ENCODE measurements at regions not wholly inside any gene's neighbourhood (a gene's known extent, or its start where the extent isn't known, plus 50 kb on each side); places are given as distances from the start of the nearest gene placed in this dataset.
"Not testable (repeated sequence)": the region's sequence is repeated elsewhere in the genome, so short reads cannot be mapped to it uniquely, and the experiment has no call there.

DNA sequence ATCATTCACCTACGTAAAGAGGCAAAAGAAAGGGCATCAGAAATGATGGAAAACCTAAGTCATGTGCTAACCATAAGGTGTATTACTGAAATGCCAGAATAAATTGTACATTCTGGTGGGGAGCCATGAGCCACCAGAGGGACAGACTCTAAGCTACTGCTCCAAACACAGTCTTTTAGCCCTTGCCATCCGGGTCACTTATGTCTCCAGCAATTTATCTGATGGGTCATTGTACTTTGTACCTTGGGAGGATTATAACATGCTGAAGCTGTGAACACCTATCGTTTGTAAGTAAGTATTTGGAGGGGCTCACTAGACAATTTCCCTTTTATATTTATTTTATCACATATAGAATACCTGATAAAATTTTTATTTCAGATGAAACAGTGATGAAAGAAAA is 495.1 kb downstream of the KIF4B start:
- DNase-seq (ENCODE audit: low read depth), result no peak

DNA sequence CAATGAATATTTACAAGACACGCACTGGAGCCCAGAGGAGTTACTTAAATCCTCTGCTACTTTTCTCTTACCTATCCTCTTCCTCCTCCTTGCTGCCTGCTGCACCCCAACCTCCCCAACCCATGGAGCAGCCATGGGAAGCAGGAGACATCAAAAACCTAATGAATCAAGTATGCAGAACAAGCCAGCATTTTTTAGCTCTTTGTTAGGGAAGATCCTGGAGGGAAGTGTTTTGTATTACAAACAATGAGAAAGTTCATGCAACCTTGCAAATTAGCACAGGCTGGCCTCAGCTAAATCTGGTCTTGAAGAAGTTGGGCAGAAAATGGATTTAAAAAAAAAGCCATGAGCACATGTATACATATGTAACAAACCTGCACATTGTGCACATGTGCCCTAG is 498.8 kb downstream of the KIF4B start:
- no peak for DNase-seq (ENCODE audit: low read depth)

DNA sequence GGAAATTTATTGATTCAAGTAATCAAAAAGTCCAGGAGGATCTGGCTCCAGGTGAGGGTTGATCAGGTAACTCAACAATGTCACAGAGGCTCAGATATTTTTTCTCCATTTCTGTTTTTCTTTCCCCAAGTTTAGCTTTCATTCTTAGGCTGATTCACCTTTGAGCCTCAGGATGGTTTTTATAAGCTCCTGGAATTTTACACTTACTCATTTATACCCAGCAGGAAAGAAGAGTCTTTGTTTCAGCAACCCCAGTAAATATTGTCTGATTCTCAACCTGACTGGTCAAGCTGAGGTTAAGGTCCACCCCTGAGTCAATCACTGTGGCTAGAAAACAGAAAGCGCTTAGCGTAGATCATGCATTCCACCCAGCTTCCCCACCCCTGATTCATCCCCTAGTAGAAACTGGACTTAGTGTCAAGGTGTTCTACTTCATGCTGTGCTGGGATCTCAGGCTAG is 500.6 kb downstream of the KIF4B start:
- no peak for DNase-seq (ENCODE audit: low read depth)

DNA sequence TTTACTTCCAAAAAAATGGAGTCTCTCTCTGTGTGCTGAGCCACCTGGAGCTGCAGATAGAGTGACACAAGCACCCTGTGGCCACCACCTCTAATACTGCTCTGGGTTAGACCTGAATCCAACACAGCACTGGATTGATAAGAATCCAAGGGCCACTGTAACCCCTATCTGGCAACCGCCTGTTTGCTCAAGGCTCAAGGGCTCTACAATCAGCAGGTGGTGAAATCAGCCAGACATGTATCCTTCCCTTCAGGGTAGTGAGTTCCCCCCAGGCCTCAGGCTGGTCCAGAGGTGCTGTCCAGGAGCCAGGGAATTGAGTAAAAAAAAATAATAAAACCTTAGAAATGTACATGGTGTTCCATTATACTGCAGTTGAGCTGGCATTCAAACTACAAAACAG is 509.0 kb downstream of the KIF4B start:
- DNase-seq (ENCODE audit: low read depth), result no peak

DNA sequence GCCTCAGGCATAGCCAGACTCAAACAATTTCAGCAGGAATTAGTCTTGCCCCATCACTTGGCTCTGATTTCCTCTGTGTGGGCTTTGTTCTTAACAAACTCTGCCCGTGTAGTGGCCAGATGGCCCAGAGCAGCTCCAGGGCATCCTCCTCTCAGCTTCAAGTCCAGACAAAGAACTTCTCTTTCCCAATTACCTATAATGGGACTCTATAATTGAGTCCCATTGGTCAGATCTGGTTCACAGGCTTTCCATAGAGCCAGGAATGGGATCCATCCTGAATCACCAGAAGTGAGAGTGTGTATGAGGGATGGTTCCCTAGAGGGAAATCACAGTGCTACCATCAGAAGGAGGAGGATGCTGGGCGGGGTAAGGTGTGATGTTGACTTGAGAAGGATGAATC is 515.8 kb downstream of the KIF4B start:
- no peak for DNase-seq (ENCODE audit: low read depth)

DNA sequence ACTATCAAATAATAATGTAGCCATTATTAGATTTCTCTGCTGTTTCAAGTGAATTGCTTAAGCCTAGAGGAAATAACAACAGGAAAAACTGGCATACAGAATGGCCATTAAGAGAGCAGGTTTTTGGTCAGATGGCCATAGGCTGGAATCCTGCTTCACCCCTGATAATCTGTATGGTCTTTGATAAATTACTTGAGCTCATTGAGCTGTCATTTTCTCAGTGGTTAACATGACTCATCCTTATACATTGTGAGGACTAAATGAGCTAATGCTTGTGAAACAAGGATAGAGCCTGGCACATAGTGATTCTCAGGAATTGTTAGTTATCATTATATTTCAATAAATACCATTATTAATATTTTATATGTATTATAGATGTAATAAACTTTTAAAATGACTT is 516.5 kb downstream of the KIF4B start:
- DNase-seq (ENCODE audit: low read depth), result no peak

DNA sequence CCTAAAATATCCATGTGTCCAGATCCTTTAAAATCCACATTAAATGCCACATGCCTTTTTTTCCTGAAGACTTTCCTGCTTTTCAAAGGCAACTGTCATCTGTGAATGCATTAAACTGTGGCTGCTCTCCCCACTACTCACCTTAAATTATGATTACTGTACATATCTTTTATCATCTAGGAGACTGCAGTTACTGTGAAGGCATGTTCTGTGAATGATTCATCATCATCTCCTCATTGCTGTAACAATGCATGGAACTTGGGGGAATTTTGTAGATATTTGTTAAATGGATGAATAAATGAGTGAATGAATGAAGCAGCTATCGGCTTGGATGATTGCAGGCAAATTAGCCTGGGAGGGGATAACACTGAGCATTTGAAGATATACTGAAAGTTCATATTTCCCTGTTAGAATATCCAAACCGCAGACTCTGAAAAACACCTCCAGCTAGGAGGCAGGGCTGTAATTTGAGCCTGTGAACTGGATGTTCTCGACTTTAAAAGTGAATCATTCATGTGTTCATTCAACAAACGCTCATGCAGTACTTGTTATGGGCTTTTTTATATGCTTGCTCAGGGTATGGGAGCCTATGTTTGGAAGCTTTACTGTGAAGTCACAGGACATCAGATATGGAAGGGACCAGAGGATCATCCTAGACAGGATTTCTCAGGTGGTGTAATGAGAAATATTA is 519.2 kb downstream of the KIF4B start:
- DNase-seq (ENCODE audit: low read depth), result no peak

DNA sequence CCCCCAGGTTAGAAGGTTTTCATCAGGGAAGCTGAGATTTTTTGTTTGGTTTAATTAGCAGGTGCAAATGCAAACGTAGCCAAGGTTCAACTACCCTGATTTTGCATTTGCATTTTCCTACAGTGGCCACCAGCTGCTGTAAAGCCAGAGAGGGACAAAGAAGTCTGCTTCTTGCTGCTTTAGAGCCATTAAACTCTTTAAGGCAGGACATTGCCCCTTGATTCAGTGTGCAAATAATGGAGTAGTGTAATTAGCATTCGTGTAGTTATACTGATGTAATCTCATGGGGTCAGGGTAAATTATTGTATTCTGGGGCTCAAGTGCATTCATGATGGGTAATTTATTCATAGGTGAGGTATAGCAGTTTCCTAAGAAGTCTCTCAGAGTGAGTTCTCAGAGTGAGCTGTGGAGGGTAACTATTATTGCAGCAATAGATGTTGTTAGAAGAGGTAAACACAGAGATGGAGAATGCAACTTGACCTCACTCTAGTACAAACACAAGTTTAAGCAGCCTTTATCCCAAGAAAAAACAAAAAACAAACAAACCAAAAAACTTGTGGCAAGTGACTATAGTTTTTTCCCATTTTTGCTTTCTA is 526.5 kb downstream of the KIF4B start:
- DNase-seq (ENCODE audit: low read depth), result no peak

DNA sequence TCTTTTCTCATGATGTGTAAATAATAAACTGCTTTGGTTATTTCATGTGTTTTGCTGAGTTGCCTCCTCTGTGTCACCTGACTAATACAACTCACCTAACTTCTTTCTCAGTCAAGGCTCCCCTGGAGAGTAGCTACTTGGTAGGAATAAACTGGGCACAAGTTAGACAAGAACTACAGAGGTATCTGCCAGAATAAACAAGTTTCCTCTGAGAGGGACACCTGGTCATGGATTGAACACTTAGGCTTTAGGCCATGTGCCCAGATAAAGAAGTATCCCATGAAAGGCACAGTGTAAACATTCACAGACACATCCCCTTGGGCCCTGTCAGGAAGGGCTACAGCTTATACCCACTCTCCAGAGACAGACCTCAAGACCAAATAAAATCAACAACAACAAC is 532.5 kb downstream of the KIF4B start:
- DNase-seq (ENCODE audit: low read depth), result no peak

DNA sequence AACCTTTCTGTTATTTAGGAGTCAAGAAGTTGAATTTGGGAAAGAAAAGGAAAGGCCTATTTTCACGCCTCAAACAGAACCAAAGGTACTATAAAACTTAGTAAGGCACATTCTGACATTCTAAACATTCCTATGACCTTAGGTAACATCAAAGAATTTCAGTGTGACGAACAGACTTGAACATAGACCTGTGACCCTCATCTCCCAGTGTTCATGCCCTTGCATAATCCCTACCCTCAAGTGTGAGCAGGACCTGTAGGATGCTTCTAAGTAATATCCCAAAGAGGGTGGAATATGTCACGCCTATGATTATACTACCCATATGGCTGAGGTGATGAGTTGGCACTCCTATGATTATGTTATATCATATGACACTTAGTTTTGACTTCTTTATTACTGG is 540.9 kb downstream of the KIF4B start:
- no peak for DNase-seq (ENCODE audit: low read depth)

DNA sequence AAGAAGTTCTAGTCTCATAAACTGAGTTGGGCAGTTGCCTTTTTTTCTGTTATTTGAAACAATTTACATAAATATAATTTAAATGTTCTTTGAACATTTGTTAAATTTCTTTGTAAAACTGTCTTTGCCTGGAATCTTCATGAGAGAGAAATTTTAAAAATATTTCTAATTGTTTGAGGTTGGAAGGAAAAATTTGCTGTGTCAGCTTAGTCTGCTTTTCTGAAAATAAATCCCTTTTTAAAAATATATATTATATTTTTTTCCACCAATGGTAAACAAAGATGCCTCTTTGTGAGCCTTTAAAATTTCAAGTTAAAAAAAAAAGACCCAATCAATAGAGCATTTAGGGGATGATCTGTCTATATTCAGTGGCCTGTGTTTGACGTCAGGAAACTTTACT is 542.7 kb downstream of the KIF4B start:
- no peak for DNase-seq (ENCODE audit: low read depth)

DNA sequence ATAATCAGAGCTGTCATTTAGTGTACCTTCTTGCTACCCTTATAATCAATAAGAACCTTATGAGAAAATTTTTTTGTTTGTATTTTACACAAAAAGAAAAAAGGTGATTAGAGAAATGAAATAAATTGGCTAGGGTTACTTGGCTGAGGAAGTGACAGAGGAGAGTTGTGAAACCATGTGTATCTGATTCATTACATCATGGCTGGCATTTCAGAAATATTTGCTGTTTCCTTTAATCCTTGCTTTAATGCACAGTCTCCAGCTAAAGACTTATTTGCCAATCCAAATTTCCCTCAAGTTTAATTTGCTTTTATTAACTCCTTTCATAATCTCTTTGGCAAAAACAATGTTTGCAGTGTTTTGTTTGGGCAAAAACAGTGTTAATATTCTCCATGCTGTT is 543.1 kb downstream of the KIF4B start:
- DNase-seq (ENCODE audit: low read depth), result no peak

DNA sequence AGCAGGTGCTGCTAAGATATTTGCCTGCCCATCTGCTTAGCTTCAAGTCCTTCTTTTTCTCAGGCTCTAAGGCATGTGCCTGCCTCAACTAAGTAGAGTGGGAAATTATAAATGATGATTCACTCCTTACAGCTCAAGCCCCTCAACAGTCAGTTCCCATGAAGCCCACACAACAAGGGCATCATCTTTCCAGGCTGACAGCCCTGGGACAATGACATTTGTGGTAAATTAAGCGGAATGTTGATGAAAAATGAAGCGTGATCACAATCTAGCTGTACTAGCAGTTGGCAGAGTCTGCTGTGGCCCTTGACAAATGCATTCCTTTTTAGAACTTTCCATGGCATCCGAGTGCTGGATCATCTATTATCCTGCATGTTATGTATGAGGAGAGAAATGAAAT is 548.6 kb downstream of the KIF4B start:
- DNase-seq (ENCODE audit: low read depth), result no peak

DNA sequence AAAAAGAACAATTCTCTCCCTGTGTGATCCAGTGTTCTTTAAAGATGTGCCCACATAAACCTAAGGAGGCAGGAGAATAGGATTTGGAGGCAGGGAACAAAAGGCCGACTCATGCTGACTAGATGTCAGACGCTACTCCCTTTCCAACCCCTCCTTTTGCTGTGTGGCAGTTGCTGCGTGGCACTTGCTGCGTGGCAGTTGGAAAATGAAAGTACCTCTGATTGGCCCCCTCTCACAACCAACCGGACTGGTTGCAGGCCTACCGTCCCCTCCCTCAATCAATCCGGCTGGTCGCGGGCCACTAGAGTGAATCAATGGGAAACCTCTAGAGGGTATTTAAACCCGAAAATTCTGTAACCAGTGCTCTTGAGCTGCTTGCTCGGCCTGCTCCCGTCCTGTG is 551.0 kb downstream of the KIF4B start:
- DNase-seq (ENCODE audit: low read depth), result no peak

DNA sequence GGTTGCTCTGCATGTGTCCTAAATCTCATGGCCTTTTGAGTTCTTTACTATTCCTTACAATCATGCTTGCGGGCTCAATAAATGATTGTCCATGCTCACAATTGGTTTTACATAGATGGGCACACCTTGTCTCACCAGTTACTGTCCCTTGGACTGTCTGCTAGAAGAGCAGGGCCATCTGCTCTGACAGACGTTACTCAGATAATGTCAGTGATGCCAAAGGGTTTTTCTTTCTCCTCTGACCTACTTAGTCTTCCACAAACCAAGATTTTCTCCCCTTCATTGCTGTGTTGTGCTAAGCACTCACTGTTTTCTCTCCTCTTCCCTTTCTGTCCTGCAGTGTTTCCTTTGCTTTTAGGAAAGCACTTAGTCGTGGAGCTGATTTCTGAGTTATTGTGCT is 562.3 kb downstream of the KIF4B start:
- DNase-seq (ENCODE audit: low read depth), result no peak

DNA sequence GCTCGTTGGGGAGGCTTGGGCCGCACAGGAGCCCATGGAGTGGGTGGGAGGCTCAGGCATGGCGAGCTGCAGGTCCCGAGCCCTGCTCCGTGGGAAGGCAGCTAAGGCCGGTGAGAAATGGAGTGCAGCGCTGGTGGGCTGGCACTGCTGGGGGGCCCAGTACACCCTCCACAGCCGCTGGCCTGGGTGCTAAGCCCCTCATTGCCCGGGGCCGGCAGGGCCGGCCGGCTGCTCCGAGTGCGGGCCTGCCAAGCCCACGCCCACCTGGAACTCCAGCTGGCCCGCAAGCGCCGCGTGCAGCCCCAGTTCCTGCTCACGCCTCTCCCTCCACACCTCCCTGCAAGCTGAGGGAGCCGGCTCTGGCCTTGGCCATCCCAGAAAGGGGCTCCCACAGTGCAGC is 573.3 kb downstream of the KIF4B start:
- not testable (repeated sequence) for DNase-seq (ENCODE audit: low read depth)

DNA sequence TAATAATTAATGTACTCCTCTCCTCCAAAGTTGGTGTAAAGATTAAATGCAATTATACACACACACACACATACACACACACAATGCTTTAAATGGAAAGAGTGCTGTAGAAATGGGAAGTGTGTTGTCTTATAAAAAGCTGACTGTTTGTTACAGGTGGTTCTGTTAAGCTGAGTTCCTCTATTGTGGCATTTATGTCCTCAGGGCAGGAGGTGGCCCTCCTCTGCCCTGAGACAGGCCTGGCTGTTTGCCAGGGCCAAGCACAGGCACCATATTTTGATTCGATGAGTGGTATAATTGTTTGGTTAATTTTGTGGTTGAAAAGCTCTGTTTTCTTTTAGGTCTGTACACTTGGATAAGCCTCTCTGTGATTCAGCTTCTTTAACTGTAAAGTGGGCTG is 573.9 kb downstream of the KIF4B start:
- DNase-seq (ENCODE audit: low read depth), result no peak

DNA sequence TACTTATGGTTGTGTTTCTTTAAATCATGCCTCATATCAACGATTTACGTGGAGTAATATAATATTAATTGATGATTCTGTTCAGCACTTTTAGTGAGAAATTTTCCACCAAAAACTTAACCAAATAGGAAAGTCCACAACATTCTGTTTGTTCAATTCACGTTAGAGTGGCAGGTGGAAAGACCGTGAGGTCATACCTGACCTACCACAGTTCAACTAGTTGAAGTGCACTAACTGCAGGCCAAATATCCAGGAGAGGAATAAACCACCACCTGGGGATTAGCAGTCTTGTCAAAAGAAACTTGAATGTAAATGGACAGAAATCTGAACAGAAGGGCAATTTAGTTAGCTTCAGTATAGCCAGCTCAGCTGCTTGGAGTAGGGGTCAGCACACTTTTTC is 577.7 kb downstream of the KIF4B start:
- no peak for DNase-seq (ENCODE audit: low read depth)

DNA sequence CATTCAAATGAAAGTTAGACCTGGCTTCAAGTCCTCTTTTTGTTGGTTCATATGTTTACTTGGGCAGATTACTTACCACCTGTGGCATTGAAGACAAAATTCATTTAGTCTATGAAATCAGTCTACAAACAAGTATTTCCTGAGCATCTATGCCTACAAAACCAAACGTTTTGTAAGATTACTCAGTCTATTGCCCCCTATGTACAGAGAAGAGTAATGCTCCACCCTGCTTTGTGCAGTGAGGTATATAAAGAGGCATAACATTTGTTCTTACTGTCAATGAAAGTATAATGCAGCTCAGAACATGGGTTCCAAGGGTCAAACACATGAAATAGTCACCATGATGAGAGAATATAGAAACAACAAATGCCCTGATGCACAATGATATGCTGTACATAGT is 580.7 kb downstream of the KIF4B start:
- DNase-seq (ENCODE audit: low read depth), result no peak

DNA sequence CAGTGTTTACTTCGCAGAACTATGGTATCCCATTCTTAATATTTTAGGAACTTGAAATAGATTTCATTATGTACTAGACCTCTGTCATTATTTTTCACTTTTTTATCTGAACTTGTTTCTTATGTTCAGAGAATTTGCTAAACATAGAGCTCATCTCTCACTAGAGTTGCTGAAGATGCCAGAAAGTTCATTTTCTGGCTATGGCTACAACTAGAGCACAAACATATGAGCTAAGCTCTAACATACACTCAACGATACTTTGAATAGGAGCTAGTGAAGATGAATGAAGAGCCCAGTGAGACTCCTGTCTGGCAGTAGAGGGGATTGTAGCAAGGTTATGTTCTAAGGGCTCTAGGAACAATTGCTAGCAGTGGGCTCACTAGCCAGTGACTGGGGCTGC is 582.2 kb downstream of the KIF4B start:
- peak; percentile 36 for DNase-seq (ENCODE audit: low read depth)

DNA sequence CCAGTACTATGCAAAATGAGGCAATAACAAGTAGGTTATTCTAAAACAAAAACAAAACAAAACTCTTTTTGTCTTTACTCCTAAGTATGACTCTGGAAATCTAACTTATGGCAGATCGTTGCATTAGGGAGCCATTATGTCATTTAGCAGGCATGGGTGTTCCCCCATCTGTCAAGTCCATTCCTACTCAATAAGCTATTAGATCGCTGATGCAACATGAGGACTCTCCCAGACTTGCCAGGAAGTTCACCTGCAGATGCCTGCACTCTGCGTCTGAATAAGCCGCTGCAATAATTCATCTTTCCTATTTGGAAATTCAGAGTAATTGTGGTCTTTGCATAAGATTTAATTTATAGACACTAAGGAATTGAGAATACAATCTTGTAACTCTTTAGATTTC is 585.0 kb downstream of the KIF4B start:
- no peak for DNase-seq (ENCODE audit: low read depth)

DNA sequence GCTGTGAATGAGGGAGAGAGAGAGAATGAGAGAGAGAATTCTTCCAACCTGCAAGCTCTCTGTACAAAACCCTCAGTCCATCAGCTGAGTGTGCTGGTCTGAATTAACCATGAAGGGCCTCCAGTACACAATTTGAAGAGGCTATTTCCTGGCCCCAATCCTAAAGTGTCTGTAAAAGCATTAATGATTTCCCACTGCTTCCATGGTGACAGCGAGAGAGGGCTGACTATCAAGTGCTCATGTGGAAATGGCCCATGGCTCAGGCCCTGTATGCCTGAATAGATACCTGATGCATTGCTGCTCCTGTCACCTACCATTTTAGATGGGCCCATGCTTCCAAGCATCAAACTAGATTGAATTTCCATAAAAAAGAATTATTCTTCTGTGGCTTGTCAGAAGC is 592.4 kb downstream of the KIF4B start:
- no peak for DNase-seq (ENCODE audit: low read depth)

DNA sequence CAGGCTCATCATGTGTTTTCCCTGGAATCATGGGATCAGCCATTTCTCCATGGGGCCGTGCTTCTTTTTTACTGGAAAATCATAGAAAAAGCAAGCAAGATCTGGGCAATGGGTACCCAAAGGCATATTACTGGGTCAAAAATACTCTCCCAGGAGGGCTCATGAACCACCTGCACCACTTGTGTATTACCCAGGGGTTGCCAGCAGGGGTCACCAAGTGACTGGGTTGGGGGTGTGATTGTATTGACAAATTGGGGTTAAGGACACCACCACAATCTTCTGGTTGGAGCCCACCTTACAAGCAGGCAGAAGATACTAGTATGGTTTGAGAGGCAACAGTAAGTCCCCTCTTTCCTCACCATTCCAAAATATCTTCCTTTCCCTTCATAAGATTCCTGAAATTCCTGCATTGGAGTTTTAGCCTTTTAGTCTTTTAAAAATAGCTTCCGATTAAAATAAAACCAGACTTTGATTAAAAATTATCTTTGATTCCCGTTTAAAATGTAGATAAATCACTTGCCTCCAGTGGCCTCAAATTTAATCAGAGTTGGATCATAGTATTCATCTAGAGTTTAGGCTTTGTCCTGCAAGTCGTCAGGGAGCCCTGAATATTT is 603.3 kb downstream of the KIF4B start:
- no peak for DNase-seq (ENCODE audit: low read depth)

DNA sequence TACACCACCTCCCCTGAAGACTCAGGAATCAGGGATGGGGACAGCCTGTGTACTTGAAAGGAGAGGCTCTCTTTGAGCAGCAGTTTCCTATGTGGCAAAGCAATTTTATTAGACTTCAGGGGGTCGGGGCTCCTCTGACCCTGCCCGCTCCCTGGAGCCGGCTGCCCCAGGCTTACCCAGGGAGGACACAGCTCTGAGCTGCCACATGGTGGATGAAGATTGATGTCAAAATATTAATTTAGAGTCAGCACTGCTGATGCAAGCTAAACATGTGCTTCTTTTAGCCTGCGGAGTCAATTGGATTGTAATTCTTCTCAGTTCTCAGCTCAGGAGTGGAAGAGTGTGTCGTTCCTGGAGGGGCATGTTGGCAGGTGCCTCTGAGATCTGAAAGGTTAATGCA is 606.1 kb downstream of the KIF4B start:
- DNase-seq (ENCODE audit: low read depth), result no peak
